HG03442 (cell line): ENCODE measurements at regions not wholly inside any gene's neighbourhood (a gene's known extent, or its start where the extent isn't known, plus 50 kb on each side); places are given as distances from the start of the nearest gene placed in this dataset.

ENCODE experiments used
- ATAC-seq: cut with Tn5 transposase; IDR thresholded peaks from one replicate; pipeline ENCODE4 v1.9.1; 2021; ENCODE audit warnings: mild to moderate bottlenecking, moderate library complexity; ENCODE audit not compliant: unreplicated experiment

DNA sequence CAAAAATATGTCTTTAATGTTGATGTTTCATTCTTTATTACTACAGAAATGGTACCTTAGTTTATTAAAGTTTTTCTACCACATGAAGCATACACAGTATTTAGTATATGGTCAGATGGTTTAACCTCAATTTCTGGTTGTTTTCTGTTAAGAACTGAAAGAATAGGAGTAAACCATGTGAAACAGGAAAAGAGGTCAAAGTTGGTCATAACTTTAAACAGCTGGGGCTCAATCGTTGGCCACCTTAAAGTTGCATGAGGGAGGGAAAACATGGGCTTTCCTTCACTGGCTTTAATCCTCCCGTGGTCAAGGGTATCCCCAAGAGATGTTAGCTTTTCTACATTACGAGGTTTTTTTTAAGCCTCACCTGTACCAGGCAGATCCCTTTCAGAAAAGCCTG, 483.3 kb upstream of the ADAMTS5 start:
- no peak for ATAC-seq

DNA sequence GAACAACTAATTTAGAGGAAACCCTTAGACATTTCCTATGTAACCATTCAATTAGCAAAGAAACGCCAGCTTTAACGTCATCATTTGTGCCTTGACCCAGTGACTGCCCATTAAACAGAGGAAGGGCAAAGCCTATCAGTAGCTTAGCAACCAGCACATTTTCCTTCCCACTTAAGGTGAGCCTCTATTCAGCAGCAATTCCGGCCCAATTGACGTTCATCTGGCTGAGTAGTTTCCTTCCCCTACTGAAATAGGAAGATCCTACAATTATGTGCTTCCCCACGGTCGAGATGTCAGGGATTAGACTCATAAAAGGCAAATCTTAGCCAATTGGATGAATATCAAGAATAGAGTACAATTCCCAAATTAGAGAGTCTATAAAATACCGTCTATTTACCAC, 482.1 kb upstream of the ADAMTS5 start:
- ATAC-seq: no peak

DNA sequence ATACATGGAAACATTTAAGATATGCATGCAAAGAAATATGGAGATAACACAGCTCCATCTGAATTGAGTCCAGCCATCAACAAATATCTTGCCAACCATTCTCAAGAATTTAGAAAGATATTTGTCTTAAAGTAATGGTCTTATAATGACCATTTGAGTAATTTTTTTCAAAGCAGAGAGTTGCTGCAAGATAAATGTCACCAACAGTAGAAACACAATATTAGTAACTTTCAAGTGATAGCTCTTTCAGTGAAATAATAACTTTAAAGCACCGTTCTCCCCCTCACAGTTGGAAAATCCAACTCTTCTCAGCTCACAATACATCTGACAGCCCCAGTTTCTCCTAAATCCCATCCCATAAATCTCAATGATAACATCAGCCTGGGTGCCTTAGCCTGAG, 481.0 kb upstream of the ADAMTS5 start:
- no peak for ATAC-seq

DNA sequence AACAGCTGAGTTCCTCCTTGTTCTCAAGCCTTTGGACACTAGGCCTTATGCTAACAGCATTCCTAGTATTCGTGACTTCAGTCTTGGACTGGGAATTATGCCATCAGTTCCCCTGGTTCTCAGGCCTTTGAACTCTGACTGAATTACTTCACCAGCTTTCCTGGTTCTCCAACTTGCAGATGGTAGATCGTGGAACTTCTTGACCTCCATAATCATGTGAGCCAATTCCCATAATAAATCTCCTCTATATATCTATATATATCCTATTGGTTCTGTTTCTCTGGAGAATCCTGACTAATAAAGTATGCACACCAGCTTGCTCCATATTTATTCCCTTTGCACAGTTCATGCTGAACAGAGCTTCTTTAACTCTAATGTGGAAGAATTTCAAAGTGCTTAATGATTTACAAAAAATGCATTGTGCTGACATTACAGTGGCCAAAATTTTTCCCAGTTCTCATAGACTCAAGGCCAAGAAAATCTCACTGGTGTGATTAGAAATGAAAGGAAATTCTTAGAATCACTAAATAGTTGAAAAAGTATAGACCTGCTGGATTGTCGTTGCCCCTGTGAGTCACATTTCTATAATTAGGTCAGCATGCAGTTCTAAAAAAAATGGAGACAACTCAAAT, 462.9 kb upstream of the ADAMTS5 start:
- ATAC-seq: no peak

DNA sequence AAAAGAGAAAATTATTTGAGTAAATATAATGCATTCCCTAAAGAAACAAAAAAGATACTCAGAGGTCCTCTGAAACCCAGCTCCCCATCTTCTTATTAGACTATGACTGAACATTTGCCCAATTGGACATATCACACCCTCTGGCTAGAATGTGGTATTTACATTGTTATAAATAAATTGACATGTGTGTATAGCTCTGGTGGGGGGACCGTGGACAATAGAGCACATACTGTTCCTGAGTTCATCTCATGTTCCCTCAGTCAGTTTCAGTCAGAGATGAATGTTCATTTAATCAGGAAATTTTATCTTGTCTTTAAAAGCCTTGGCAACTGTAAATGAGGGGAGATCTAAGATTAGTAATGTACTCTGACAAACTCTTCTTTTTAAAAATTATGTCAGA, 459.3 kb upstream of the ADAMTS5 start:
- ATAC-seq: no peak

DNA sequence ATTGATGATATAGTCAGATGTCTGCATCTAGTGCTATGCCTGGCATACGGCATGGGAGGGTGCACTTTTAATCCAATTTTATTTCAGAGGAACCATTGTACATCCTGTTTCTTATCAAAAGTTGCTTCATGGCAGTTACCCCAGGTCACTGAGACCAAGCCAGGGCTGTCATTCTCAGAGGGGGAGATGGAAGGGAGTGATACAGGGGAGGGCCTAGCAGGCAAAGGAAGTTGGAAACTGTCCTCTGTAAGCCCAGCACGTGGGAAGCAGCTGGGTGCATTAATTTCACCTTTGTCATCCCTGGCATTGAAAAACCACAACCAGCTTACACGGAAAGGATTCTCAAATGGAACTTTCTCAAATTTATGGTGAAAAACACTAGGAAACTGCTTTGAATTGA, 458.7 kb upstream of the ADAMTS5 start:
- no peak for ATAC-seq

DNA sequence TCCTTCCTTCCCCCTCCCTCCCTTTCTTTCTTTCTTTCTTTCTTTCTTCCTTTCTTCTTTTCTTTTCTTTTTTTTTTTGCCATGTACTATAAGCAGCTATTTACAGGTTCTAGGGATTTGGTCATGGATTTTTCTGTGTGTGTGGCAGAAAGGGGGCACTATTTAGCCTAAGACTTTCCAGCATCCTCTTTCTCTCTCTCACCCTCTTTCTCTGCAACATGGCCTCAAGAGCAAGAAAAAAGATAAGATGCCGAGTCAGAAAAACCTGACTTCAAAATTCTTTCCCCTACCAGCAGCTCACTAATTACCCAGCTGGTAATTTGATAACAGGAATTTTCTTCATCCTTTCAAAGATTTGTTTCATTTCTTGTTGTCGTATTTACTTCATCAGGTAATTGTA, 458.3 kb upstream of the ADAMTS5 start:
- no peak for ATAC-seq

DNA sequence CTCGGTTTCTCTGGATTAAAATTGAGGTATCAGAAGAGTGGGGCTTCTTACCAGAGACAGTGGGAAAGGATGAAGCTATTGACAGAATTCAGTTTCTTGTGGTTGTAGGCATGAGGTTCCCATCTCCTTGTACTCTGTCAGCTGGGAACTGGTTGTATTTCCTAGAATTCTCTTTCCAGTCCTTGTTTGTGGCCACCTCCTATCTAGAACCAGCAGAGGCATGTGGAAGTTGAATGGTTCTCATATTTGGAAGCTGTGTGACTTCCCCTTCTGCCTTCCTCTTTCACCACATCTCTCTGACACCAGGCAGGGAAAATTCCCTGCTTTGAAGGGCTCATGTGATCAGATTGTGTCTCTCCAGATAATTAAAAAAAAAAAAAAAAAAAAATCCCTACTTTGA, 457.7 kb upstream of the ADAMTS5 start:
- no peak for ATAC-seq

DNA sequence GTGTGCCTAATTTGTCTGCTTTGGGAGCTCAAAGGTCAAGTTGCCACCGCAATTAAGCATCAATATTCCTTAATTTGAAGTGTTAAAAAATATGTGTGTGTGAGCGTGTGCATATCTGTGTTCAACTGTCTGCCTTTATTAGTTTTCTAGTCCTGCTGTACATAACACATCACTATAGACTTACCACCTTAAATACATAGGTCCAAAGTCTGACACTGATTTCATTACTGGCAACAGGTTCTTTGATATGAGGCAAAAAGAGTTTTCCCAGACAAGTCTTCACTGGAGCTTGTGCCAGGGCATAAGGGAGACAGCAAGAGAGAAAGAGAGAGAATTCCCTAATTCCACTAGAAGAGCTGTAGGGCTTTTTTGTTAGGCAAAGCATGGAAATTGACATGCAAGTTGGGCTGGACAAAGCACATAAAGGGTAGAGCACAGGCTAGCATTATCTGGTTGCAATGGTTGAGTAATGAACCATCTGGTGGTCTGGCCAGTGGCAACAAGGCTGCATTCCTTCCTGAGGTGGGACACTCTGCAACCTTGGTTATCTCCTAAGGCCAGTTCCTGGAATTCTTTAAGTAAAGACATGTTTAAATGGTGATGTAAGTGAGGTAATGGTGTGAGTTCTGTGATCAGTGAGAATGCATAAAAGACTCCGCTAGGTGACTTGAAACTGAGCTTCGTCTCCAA, 457.2 kb upstream of the ADAMTS5 start:
- no peak for ATAC-seq

DNA sequence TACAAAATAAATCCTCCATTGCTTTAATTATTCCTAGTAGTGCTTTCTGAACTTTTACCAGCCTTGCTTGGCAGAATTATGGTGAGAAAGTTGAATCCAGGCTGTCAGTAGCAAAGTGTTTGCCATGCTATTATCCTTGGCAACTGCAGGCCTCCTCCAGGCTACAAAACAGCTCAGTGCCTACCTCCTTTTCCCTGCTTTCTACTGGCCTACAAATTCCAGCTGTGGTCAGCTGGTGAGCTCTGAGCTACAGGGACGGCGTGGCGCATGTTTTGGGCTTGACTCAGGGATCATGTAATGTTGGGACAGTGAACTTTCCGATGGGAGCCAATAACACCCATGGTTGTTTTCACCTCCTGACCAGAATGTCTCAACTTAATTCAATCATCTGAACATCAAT, 456.1 kb upstream of the ADAMTS5 start:
- ATAC-seq: no peak

DNA sequence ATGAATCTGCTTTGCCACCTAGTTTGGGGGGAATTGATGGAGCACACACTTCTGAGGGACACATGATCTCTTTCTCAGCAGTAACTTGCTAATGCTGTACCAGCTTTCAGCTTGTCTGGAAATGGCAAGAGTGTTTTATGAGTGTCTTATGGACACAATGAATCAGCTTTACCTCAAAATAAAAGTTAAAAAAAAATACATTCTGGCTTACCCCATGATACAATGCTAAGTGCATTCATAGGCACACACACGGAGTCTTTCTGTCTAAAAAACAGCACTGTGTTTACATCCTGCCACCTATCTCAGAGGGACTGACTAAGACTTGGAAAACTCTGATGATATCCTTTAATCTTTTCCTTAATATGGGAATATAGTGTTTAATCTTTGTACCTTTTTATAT, 455.5 kb upstream of the ADAMTS5 start:
- ATAC-seq: no peak

DNA sequence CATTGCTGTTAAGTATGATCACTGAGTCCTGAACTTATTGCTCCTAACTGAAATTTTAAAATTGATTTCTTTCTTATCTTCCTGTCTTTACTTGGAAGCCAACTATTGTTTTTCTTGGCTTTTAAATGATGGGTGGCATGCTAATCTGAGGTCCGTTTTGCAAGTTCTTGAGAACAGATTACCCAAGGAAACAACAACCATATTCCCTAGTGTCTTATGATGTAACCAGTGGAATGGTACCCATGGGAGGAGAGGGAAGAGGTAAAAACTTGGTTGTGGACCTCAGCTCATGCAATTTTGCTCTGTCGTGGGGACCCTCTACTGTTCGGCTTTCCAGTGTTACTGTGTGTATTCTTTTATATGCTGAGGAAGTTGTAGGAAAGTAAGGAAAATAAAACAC, 454.8 kb upstream of the ADAMTS5 start:
- ATAC-seq: no peak

DNA sequence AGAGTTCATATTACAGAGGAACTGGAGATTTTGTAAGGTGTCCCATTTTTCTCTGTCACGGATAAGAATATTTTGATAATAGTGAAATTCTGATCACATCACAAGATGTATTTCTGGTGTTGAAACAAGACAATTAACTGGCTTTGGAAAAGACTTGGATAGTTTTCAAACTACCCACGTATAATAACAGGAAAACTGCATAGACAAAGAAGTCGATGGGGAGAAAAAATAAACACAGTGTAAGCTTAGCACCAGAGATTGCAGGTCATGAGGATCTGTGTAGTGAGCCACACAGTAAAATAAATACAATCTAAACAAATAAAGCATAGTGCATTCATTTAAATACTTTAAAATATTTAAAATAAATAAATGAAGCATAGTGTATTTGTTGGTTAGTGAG, 452.3 kb upstream of the ADAMTS5 start:
- ATAC-seq: no peak

DNA sequence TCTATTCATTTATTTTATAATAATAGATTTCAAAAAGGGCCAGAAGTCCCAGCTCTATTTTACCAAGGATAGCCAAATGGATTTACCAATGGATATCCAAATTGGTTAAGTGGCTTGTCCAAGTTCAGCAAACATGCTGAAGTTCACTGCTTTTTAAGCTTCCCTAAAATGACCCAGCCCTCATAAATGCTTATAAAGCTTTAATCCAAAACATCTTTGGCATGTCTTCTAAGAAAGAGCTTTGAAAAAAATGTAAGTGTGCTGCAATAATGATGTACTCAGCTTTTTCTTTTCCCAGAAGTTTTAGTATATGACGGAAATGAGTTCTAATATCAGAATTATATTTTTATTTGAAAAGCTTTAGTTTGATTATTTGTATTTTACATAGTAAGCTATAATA, 451.5 kb upstream of the ADAMTS5 start:
- no peak for ATAC-seq

DNA sequence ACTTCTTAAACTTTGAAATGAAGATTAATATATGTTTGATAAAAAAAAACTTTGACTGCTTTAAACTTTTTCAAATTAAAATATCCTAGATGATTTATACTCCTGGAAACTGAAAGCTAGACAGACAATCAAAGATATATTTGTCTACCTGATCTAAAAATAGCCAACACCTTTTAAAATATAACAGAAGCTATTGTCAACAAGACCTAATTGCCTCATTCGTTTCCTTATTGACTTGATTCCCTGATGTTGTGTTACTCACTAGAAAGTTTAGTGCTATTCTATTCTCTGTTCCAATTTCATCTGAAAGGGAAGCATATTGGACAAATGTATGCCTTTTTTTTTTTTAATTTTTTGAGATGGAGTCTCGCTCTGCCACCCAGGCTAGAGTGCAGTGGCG, 445.6 kb upstream of the ADAMTS5 start:
- no peak for ATAC-seq

DNA sequence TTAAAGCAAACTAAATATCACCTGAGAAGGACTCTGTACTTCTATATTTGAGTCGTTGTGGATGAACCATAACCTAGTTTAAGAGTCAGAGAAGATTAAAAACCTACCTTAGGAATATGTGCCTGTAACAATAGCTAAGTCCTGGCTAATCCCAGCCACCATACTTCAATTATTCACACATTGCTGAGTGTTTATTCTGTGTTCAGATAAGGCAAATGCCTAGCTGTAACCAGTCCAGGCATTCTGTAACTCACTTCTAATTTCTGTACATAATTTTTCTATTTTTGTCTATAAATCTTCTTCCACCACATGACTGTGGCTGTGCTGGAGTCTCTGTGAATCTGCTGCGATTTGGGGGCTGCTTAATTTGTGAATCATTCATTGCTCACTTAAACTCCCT, 441.9 kb upstream of the ADAMTS5 start:
- ATAC-seq: no peak

DNA sequence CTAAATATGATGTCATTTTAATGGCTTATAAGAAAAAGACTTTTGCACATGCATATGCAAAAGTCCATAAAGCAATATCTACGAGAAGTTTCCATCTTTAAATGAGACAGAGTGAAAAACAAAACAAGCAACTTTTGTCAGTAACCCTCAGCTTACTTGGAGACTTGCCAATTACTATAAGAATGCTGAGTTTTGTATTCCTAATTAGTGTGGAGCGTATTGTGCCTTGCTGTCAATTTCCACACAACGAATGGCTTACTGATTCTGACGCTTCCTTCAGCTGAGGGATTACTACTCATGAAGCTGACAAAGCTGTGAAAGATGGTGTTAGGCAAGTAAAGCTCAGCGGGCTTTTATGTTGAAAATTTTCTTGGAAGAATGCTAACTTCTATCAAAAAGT, 440.4 kb upstream of the ADAMTS5 start:
- ATAC-seq: no peak

DNA sequence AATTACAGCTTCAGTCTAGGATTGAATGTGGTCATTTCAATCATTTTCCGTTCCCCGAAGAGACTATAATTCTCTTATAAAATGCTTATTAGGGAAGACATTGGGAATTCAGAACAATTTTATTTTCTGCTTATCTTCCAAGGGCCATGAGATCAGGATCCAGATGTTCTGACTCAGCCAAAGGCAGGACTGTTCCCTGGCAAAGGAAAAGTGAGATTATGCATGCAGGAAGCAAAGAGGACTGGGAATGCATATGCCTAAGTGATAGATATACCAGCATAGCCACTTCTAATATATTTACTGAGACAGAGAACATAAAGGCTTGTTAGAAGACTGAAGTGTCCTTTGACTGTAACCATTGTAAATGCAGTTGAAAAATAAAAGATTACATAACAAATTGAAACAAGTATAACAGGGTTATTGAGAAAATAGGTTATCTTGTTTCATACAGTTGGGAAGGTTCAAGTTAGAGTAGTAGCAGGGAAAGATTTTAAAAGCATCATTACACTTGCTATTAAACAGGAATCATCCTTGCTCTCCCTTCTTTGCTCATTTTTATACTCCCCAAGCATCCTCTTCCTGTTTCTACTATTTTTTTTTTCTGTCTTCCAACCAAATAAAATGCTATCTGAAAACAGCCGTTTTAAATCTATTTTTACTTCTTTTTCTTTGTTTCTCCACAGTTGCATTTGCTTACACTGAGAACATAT, 439.6 kb upstream of the ADAMTS5 start:
- ATAC-seq: no peak

DNA sequence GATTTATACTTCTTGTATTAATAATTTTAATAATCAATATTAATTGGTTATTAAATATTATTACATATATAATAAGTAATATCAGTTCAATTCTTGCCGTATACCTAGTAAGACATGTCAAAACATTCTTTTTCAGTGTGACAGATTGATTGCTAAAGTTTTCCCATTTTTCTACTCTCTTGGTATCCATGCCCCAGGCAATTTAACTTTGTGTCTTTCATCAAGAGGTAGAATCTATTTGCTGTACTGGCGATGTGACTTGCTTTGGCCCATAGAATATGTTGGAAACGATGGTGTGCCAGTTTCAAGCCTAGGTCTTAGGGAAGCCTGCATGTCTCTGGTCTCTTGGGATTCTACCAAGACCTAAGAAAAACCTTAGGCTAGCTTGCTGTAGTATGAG, 436.1 kb upstream of the ADAMTS5 start:
- no peak for ATAC-seq

DNA sequence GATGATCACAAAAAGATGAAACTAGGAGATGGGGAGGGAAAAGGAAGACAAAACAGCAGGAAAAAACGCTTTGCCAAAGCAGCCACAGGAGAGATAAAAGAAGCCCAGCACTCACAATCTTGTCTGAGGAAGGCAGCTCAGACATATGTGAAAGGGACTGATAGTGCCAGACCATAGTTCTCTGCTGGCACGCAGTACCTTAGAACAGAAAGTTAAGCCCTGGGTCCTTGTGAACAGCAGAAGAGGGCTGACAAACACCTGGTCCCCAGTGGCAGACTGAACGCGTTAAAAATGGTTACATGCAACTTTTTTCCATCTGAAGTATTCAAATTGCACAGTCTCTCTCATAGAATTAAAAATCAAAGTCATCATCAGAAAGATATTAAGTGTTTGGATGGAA, 433.2 kb upstream of the ADAMTS5 start:
- ATAC-seq: no peak

DNA sequence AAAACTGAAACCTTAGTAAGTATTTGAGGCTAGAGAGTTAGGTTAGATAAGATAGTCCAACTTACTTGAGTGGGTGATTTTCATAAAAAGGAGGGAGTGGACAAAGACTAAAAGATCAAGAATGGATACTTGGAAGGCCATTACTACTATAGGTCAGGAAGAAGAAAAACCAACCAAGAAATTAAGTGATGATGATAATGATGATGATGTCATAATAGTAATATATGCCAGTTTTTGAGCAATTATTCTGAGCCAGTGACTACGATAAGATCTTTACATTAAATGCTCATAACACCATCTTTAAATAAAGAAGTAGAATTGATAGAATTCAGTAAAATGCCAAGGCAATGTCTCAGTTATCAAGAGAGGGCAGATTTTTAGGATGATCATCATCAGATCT, 430.7 kb upstream of the ADAMTS5 start:
- ATAC-seq: no peak

DNA sequence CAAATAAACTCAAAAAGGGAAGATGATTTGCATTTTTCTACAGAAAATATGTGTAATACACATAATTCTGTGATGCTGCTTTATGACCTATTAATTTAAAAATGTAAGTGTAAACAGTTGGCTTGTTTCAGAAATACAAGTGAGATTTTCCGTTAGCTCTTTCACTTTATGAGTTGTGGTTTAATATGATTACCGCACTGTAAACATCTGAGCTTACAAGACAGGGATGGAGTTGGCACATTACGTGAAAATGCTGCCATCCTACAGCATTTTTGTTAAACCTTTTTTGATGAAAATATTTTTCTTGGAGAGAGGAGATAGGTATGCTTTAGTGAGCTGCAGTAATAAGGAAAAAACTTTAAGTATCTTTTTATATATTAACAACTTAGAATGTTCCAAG, 426.8 kb upstream of the ADAMTS5 start:
- no peak for ATAC-seq
